ENCODE measurements at regions not wholly inside any gene's neighbourhood (a gene's known extent, or its start where the extent isn't known, plus 50 kb on each side); places are given as distances from the start of the nearest gene placed in this dataset.
A peak's percentile ranks its signal among the peaks of the same experiment; 100 is the strongest.

GRCh38 chr15:67000896-67001295 is 64.5 kb upstream of the SMAD3 start:
- Histone ChIP-seq H2BK12ac (ENCODE audit: low read depth, low read length) (no peak overlapping the region), H2BK5ac (ENCODE audit: low read depth, low read length) (no peak overlapping the region), H3K9ac (replicated peaks in 1 of 4; ENCODE audit: extremely low read depth in 1 of 4, low read depth in 3 of 4, low read length in 3 of 4) (no peak overlapping the region), H2AFZ (ENCODE audit: low read length) (no peak overlapping the region), H3K79me2 (ENCODE audit: control insufficient read depth in 1 of 2, insufficient read depth in 2 of 2, low read length in 2 of 2) (no peaks in the 10 kb centered on the region), H3K9me3 (ENCODE audit: insufficient read depth in 2 of 2, low read depth in 1 of 2, low read length in 1 of 2) (no peaks in the 10 kb centered on the region), H3K14ac (ENCODE audit: insufficient read length) (no peak overlapping the region), H3K23ac (ENCODE audit: insufficient read length) (no peak overlapping the region), H3K56ac (replicated peaks; ENCODE audit: insufficient read length, low read depth, low read length) (no peak overlapping the region), H3K4ac (replicated peaks; ENCODE audit: insufficient read length, low read depth, low read length) (no peak overlapping the region), H3K27ac (ENCODE audit: low read depth, low read length) (no peak overlapping the region), H3K4me3 (ENCODE audit: extremely low read depth in 1 of 4, insufficient read depth in 2 of 4, low read depth in 3 of 4, low read length in 4 of 4) (no peak overlapping the region), H3K36me3 (ENCODE audit: control insufficient read depth in 2 of 4, insufficient read depth in 4 of 4, low read length in 3 of 4) (no peaks in the 10 kb centered on the region), H4K91ac (replicated peaks; ENCODE audit: insufficient read length, low read length) (no peak overlapping the region), H2AK5ac (ENCODE audit: low read depth, low read length) (no peak overlapping the region), H2BK120ac (replicated peaks; ENCODE audit: low read depth, low read length) (no peak overlapping the region), H4K20me1 (replicated peaks in 1 of 2; ENCODE audit: control insufficient read depth in 1 of 2, insufficient read depth in 2 of 2, low read length in 2 of 2) (no peaks in the 10 kb centered on the region), H3K4me1 (replicated peaks in 1 of 4; ENCODE audit: control insufficient read depth in 3 of 4, insufficient read depth in 4 of 4, low read length in 3 of 4) (no peaks in the 10 kb centered on the region), H3K79me1 (ENCODE audit: low read depth, low read length) (no peaks in the 10 kb centered on the region), H3K27me3 (replicated peaks in 1 of 4; ENCODE audit: control insufficient read depth in 3 of 4, extremely low read depth in 1 of 4, insufficient read depth in 3 of 4, low read length in 3 of 4) (no peaks in the 10 kb centered on the region; a peak in 1 of 7 replicates), H4K8ac (ENCODE audit: extremely low read depth, insufficient read depth, low read length) (no peak overlapping the region), H4K5ac (ENCODE audit: insufficient read length, low read depth, low read length) (no peak overlapping the region), H3K23me2 (ENCODE audit: low read depth, low read length) (no peaks in the 10 kb centered on the region), H2BK15ac (ENCODE audit: low read length) (no peak overlapping the region), H3K4me2 (ENCODE audit: insufficient read depth in 1 of 2, low read depth in 2 of 2, low read length in 2 of 2) (no peak overlapping the region), H3K18ac (ENCODE audit: extremely low read depth, low read length) (no peak overlapping the region), H2BK20ac (ENCODE audit: low read length) (no peak overlapping the region)
- ChIA-PET CTCF (ENCODE audit: partially characterized antibody) (interaction anchor here (1.2 kb wide), 1 partner anchor 10 kb away, joined by 3 read pairs; no protein-coding TSS in a partner anchor), POLR2A (ENCODE audit: partially characterized antibody) (interaction anchor here (1.6 kb wide), 1 partner anchor 44 kb away, joined by 3 read pairs; no protein-coding TSS in a partner anchor)
- TF ChIP-seq NANOG (IDR thresholded peaks at IDR 0.05; ENCODE audit: insufficient read depth, low read depth, low read length, poor library complexity, severe bottlenecking) (no peak), BCL11A (IDR thresholded peaks at IDR 0.05; ENCODE audit: low read depth in 2 of 2, low read length in 2 of 2) (no peak)
- 92% methylated on average over 14 of the region's 14 CpGs; no CpG with 5 or more reads in 1 of the 2 experiments for WGBS, 2 experiments (ENCODE audit: extremely low coverage in 1 of 2, insufficient coverage in 1 of 2, insufficient read length in 1 of 2, insufficient replicate concordance in 2 of 2, low coverage in 1 of 2, low lambda C conversion rate in 2 of 2, missing lambda C conversion rate in 1 of 2)
- DNase-seq (ENCODE audit: low read depth in 1 of 2, low spot score in 2 of 2) (peak in 1 of 2 experiments; percentile 39), FAIRE-seq (no peak)
